IMR-90 (cell line): ENCODE measurements at regions not wholly inside any gene's neighbourhood (a gene's known extent, or its start where the extent isn't known, plus 50 kb on each side); places are given as distances from the start of the nearest gene placed in this dataset.

Experiments
- ATAC-seq: fragments of 200-7000 bp; cut with Tn5 transposase; 2 replicates; pipeline ENCODE4 v1.9.1; 2020; ENCODE audit warnings: low read depth, mild to moderate bottlenecking, moderate library complexity
- BruUV-seq: library from RNA; stranded (reverse); fragments of 400-500 nt; replicated peaks from 2 replicates; lab custom pipeline; 2021; lab: Mats Ljungman, UMichigan
- CTCF ChIA-PET: fragments of 300-600 bp; formaldehyde crosslinking; extraction: SDS; loops from one replicate; lab custom pipeline; 2021; ENCODE audit warnings: antibody characterized with exemption; lab: Yijun Ruan, JAX
- POLR2A ChIA-PET: fragments of 300-600 bp; sonication (Branson Sonifier 250); formaldehyde crosslinking; loops from one replicate; lab custom pipeline; 2022; ENCODE audit warnings: antibody characterized with exemption; ENCODE audit not compliant: unreplicated experiment; lab: Charles Lee
- DNase-seq: peaks from one replicate; pipeline ENCODE4 v3.0.0; 2013
- H2AFZ ChIP-seq: replicated peaks from 2 replicates; pipeline ENCODE3; 2013; ENCODE audit warnings: low read length, mild to moderate bottlenecking; ENCODE audit not compliant: poor library complexity
- H2AK5ac ChIP-seq: 2 replicates; pipeline ENCODE4 v1.6.1; 2013; ENCODE audit warnings: low read depth, low read length, inconsistent platforms
- H2AK9ac ChIP-seq: replicated peaks from 2 replicates; pipeline ENCODE3; 2013; ENCODE audit warnings: mild to moderate bottlenecking, low read depth, low read length, moderate library complexity; ENCODE audit not compliant: poor library complexity
- H2BK120ac ChIP-seq: 2 replicates; pipeline ENCODE4 v1.6.1; 2013; ENCODE audit warnings: low read depth, low read length, inconsistent platforms
- H2BK15ac ChIP-seq: 3 replicates; pipeline ENCODE4 v1.6.1; 2013; ENCODE audit warnings: low read depth, low read length, inconsistent platforms
- H2BK20ac ChIP-seq: 2 replicates; pipeline ENCODE4 v1.6.1; 2013; ENCODE audit warnings: low read depth, mild to moderate bottlenecking, inconsistent platforms, low read length, moderate library complexity
- H2BK5ac ChIP-seq: 2 replicates; pipeline ENCODE4 v1.6.1; 2013; ENCODE audit warnings: mild to moderate bottlenecking, low read depth, low read length, inconsistent platforms; ENCODE audit not compliant: poor library complexity, severe bottlenecking
- H3K14ac ChIP-seq: replicated peaks from 2 replicates; pipeline ENCODE4 v1.6.1; 2013; ENCODE audit warnings: low read depth, low read length, inconsistent platforms
- H3K18ac ChIP-seq: 2 replicates; pipeline ENCODE4 v1.6.1; 2013; ENCODE audit warnings: low read depth, low read length, control low read depth
- H3K23ac ChIP-seq: 2 replicates; pipeline ENCODE4 v1.6.1; 2013; ENCODE audit warnings: low read depth, low read length, inconsistent platforms
- H3K27ac ChIP-seq: 2 replicates; pipeline ENCODE4 v1.5.1; 2013; ENCODE audit warnings: mild to moderate bottlenecking, control low read depth, low read length; ENCODE audit not compliant: insufficient read depth
- H3K27me3 ChIP-seq: 2 replicates; pipeline ENCODE4 v1.6.1; 2013; ENCODE audit warnings: low read length; ENCODE audit not compliant: control insufficient read depth, insufficient read depth
- H3K36me3 ChIP-seq: 2 replicates; pipeline ENCODE4 v1.6.1; 2013; ENCODE audit warnings: low read length, mixed read lengths; ENCODE audit not compliant: control insufficient read depth, insufficient read depth
- H3K4ac ChIP-seq: 2 replicates; pipeline ENCODE4 v1.6.1; 2013; ENCODE audit warnings: low read depth, low read length, inconsistent platforms
- H3K4me1 ChIP-seq: 2 replicates; pipeline ENCODE4 v1.6.1; 2013; ENCODE audit warnings: low read length, mixed read lengths; ENCODE audit not compliant: control insufficient read depth, insufficient read depth
- H3K4me2 ChIP-seq: 2 replicates; pipeline ENCODE4 v1.6.1; 2013; ENCODE audit warnings: low read depth, mild to moderate bottlenecking, control low read depth, low read length, moderate library complexity
- H3K4me3 ChIP-seq: 2 replicates; pipeline ENCODE4 v1.5.1; 2013; ENCODE audit warnings: low read depth, mild to moderate bottlenecking, control low read depth, low read length, moderate library complexity; ENCODE audit not compliant: insufficient read depth
- H3K56ac ChIP-seq: 2 replicates; pipeline ENCODE4 v1.6.1; 2013; ENCODE audit warnings: low read length, inconsistent platforms; ENCODE audit not compliant: insufficient read depth; ENCODE audit errors: extremely low read depth
- H3K79me1 ChIP-seq, 2 experiments: 2 replicates each; pipeline ENCODE4 v1.6.1; 2013; ENCODE audit warnings: low read length in 2 of 2, inconsistent platforms in 1 of 2, low read depth in 1 of 2
- H3K9ac ChIP-seq: 2 replicates; pipeline ENCODE4 v1.6.1; 2013; ENCODE audit warnings: low read depth, low read length, control low read depth
- H3K9me1 ChIP-seq: 2 replicates; pipeline ENCODE4 v1.6.1; 2013; ENCODE audit warnings: low read length, inconsistent platforms; ENCODE audit not compliant: insufficient read depth
- H3K9me3 ChIP-seq: 2 replicates; pipeline ENCODE4 v1.6.1; 2013; ENCODE audit warnings: low read length; ENCODE audit not compliant: control insufficient read depth, insufficient read depth
- H4K20me1 ChIP-seq: 2 replicates; pipeline ENCODE4 v1.6.1; 2013; ENCODE audit warnings: low read length, inconsistent platforms; ENCODE audit not compliant: insufficient read depth
- H4K5ac ChIP-seq: 2 replicates; pipeline ENCODE4 v1.6.1; 2013; ENCODE audit warnings: mild to moderate bottlenecking, low read depth, low read length, control low read depth
- H4K8ac ChIP-seq, 2 experiments: 2 replicates each; pipeline ENCODE4 v1.6.1; 2013; ENCODE audit warnings: low read depth in 2 of 2, low read length in 2 of 2, control low read depth in 1 of 2, inconsistent platforms in 1 of 2
- H4K91ac ChIP-seq: 2 replicates; pipeline ENCODE4 v1.6.1; 2013; ENCODE audit warnings: low read depth, low read length, inconsistent platforms; ENCODE audit not compliant: insufficient read depth
- BHLHE40 ChIP-seq: fragments of 150-350 bp; IDR thresholded peaks from 2 replicates; pipeline ENCODE4 v1.6.1; 2016; ENCODE audit warnings: mild to moderate bottlenecking, low read depth, low read length
- CEBPB ChIP-seq: IDR thresholded peaks from 2 replicates; pipeline ENCODE4 v1.6.1; 2012; ENCODE audit warnings: low read depth, low read length, improper control_type of control experiment
- FOS ChIP-seq: fragments of 150-350 bp; IDR thresholded peaks from 2 replicates; pipeline ENCODE4 v1.6.1; 2016; ENCODE audit warnings: low read depth, low read length
- MAFK ChIP-seq: IDR thresholded peaks from 2 replicates; pipeline ENCODE4 v1.6.1; 2012; ENCODE audit warnings: low read depth, low read length, improper control_type of control experiment
- MXI1 ChIP-seq: IDR thresholded peaks from 2 replicates; pipeline ENCODE4 v1.6.1; 2012; ENCODE audit warnings: low read depth, mild to moderate bottlenecking, low read length, moderate library complexity, borderline replicate concordance
- NFE2L2 ChIP-seq: fragments of 150-350 bp; IDR thresholded peaks from 2 replicates; pipeline ENCODE4 v1.6.1; 2016; ENCODE audit warnings: low read depth, mild to moderate bottlenecking, low read length
- POLR2A ChIP-seq: IDR thresholded peaks from 2 replicates; pipeline ENCODE4 v1.6.1; 2012; ENCODE audit warnings: mild to moderate bottlenecking, low read depth, low read length
- RAD21 ChIP-seq: IDR thresholded peaks from 2 replicates; pipeline ENCODE4 v1.6.1; 2012; ENCODE audit warnings: low read length, improper control_type of control experiment
- RCOR1 ChIP-seq: IDR thresholded peaks from 2 replicates; pipeline ENCODE4 v1.6.1; 2012; ENCODE audit warnings: mild to moderate bottlenecking, low read length, improper control_type of control experiment; ENCODE audit not compliant: insufficient replicate concordance
- RFX5 ChIP-seq: IDR thresholded peaks from 2 replicates; pipeline ENCODE4 v1.8.0; 2012; ENCODE audit warnings: low read depth, mild to moderate bottlenecking, low read length, moderate library complexity
- SMC3 ChIP-seq: fragments of 150-350 bp; IDR thresholded peaks from 2 replicates; pipeline ENCODE4 v1.6.1; 2016; ENCODE audit warnings: low read depth, mild to moderate bottlenecking, antibody characterized with exemption, low read length, moderate library complexity
- WGBS, 2 experiments: methylation state at CpG; one replicate each; pipeline versions ENCODE4 v1.1.5 to v1.1.7; 2013; ENCODE audit warnings: missing lambda C conversion rate in 2 of 2; ENCODE audit not compliant: insufficient read length in 1 of 2; ENCODE audit errors: extremely low coverage in 2 of 2; 5-methylcytosine and 5-hydroxymethylcytosine counted together
- dilution Hi-C: fragments of 300-500 bp; cut with HindIII; formaldehyde crosslinking; loops from one replicate; pipeline ENCODE4 v1.14.3; 2018; ENCODE audit warnings: low sequenced_read_pairs; ENCODE audit not compliant: unreplicated experiment
- in situ Hi-C: fragments of 300-500 bp; cut with MboI; formaldehyde crosslinking; loops from 3 replicates; pipeline ENCODE4 v1.14.3; 2019; ENCODE audit warnings: low sequenced_read_pairs, inconsistent platforms, mixed read lengths
- intact Hi-C: fragments of 100-400 bp; cut with micrococcal nuclease; formaldehyde crosslinking; loops from 2 replicates; pipeline ENCODE4 v1.10.0; 2022
- TF ChIP-seq, protein P1 (sequence below): fragments of 150-350 bp; IDR thresholded peaks from 2 replicates; pipeline ENCODE4 v1.6.1; 2016; ENCODE audit warnings: low read depth, mild to moderate bottlenecking, low read length, moderate library complexity, borderline replicate concordance
- TF ChIP-seq, protein P2 (sequence below): conservative IDR thresholded peaks from 2 replicates; pipeline ENCODE4 v1.5.1; 2012; ENCODE audit warnings: mild to moderate bottlenecking, low read depth, low read length, improper control_type of control experiment
- TF ChIP-seq, protein P3 (sequence below): fragments of 150-350 bp; IDR thresholded peaks from 2 replicates; pipeline ENCODE4 v1.6.1; 2017; ENCODE audit warnings: mild to moderate bottlenecking, antibody characterized with exemption, low read length, low read depth

DNA sequence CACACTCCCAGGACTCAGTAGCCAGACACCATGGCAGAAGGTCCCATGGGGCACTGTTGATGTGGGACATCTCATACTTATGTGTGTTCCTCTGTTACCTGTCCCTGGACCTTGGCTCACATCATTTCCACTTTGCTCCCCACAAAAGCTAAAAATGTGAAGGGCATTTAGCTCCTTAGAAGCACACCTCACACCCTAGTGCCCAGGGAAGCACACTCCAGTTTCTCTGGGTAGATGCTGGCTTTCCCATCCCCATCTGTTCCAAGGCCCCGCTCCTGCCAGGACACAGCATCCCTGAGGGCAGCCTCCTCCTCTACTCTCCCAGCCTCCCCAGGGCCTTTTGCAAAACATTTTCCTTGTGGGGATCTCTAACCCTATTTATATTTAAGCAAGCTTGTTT, 572.4 kb upstream of the MGMT start:
- H3K9me3 ChIP-seq, result peaks cover 16% of the 10 kb centered on the region
- no peak overlapping the region for H2AFZ ChIP-seq
- H3K18ac ChIP-seq, result no peak overlapping the region
- in situ Hi-C loops (no loop called here), intact Hi-C loops (no loop called here), dilution Hi-C loops (no loop called here)
- H3K27me3 ChIP-seq, result no peaks in the 10 kb centered on the region
- no peak for ATAC-seq
- H4K5ac ChIP-seq, result no peak overlapping the region
- ChIA-PET CTCF (no interaction called here), POLR2A (no interaction called here)
- H3K79me1 ChIP-seq, result no peaks in the 10 kb centered on the region
- H2AK9ac ChIP-seq, result no peak overlapping the region
- BruUV-seq, result no TSS peak
- no peak overlapping the region for H2BK20ac ChIP-seq
- no peak overlapping the region for H4K8ac ChIP-seq
- no peaks in the 10 kb centered on the region for H3K9me1 ChIP-seq
- no peak overlapping the region for H3K27ac ChIP-seq
- H3K56ac ChIP-seq, result no peak overlapping the region
- H4K91ac ChIP-seq, result no peak overlapping the region
- H3K4me1 ChIP-seq, result no peaks in the 10 kb centered on the region
- H4K20me1 ChIP-seq, result no peaks in the 10 kb centered on the region
- H3K4me2 ChIP-seq, result no peak overlapping the region
- no peak overlapping the region for H2BK15ac ChIP-seq
- no peak overlapping the region for H2AK5ac ChIP-seq
- no peak overlapping the region for H3K23ac ChIP-seq
- TF ChIP-seq MAFK (no peak), RCOR1 (no peak), POLR2A (no peak), CEBPB (no peak), FOS (no peak), NFE2L2 (no peak), MXI1 (no peak), SMC3 (no peak), RFX5 (no peak), BHLHE40 (no peak), RAD21 (no peak)
- TF ChIP-seq, protein P1, sequence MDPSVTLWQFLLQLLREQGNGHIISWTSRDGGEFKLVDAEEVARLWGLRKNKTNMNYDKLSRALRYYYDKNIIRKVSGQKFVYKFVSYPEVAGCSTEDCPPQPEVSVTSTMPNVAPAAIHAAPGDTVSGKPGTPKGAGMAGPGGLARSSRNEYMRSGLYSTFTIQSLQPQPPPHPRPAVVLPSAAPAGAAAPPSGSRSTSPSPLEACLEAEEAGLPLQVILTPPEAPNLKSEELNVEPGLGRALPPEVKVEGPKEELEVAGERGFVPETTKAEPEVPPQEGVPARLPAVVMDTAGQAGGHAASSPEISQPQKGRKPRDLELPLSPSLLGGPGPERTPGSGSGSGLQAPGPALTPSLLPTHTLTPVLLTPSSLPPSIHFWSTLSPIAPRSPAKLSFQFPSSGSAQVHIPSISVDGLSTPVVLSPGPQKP, result no peak
- TF ChIP-seq, protein P2, sequence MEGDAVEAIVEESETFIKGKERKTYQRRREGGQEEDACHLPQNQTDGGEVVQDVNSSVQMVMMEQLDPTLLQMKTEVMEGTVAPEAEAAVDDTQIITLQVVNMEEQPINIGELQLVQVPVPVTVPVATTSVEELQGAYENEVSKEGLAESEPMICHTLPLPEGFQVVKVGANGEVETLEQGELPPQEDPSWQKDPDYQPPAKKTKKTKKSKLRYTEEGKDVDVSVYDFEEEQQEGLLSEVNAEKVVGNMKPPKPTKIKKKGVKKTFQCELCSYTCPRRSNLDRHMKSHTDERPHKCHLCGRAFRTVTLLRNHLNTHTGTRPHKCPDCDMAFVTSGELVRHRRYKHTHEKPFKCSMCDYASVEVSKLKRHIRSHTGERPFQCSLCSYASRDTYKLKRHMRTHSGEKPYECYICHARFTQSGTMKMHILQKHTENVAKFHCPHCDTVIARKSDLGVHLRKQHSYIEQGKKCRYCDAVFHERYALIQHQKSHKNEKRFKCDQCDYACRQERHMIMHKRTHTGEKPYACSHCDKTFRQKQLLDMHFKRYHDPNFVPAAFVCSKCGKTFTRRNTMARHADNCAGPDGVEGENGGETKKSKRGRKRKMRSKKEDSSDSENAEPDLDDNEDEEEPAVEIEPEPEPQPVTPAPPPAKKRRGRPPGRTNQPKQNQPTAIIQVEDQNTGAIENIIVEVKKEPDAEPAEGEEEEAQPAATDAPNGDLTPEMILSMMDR, result no peak
- TF ChIP-seq, protein P3, sequence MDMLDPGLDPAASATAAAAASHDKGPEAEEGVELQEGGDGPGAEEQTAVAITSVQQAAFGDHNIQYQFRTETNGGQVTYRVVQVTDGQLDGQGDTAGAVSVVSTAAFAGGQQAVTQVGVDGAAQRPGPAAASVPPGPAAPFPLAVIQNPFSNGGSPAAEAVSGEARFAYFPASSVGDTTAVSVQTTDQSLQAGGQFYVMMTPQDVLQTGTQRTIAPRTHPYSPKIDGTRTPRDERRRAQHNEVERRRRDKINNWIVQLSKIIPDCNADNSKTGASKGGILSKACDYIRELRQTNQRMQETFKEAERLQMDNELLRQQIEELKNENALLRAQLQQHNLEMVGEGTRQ, result no peak
- H3K14ac ChIP-seq, result no peak overlapping the region
- no peak for DNase-seq
- no peaks in the 10 kb centered on the region for H3K36me3 ChIP-seq
- H3K4me3 ChIP-seq, result no peak overlapping the region
- H2BK120ac ChIP-seq, result no peak overlapping the region
- no peak overlapping the region for H3K4ac ChIP-seq
- WGBS, 2 experiments, result 60% methylated on average over 1 of the region's 1 CpG; no CpG with 5 or more reads in 1 of the 2 experiments
- no peak overlapping the region for H3K9ac ChIP-seq
- H2BK5ac ChIP-seq, result no peak overlapping the region
